HepG2 (cell line): ENCODE measurements at regions not wholly inside any gene's neighbourhood (a gene's known extent, or its start where the extent isn't known, plus 50 kb on each side); places are given as distances from the start of the nearest gene placed in this dataset.

Experiments
- ATAC-seq: fragments of 200-7000 bp; cut with Tn5 transposase; 3 replicates; pipeline ENCODE4 v1.9.1; 2020; ENCODE audit warnings: mild to moderate bottlenecking, moderate library complexity
- BruUV-seq: library from RNA; stranded (reverse); fragments of 400-500 nt; replicated peaks from 2 replicates; lab custom pipeline; 2021; lab: Mats Ljungman, UMichigan
- CTCF ChIA-PET: fragments of 300-600 bp; formaldehyde crosslinking; extraction: SDS; loops from one replicate; lab custom pipeline; 2021; ENCODE audit warnings: low total read pairs, inconsistent platforms, low intra/inter-chr PET ratio; lab: Yijun Ruan, JAX
- POLR2A ChIA-PET: fragments of 350-600 bp; sonication (Branson Sonifier 250); formaldehyde crosslinking; loops from one replicate; lab custom pipeline; 2020; ENCODE audit warnings: antibody characterized with exemption, inconsistent platforms; lab: Yijun Ruan, JAX
- DNase-seq: peaks from one replicate; pipeline ENCODE4 v3.0.0-alpha.2; 2015; ENCODE audit warnings: low spot score
- FAIRE-seq: peaks from 3 replicates; lab custom pipeline; 2011; peaks lifted over from hg19 to GRCh38; lab: Jason Lieb, UNC
- H2AFZ ChIP-seq: one replicate; pipeline ENCODE4 v1.6.1; 2011; ENCODE audit warnings: low read length, inconsistent platforms
- H3K27ac ChIP-seq: fragments of 300-600 bp; 3 replicates; pipeline ENCODE4 v1.8.0; 2011; ENCODE audit warnings: mixed run types, mild to moderate bottlenecking, mixed read lengths, low read length, inconsistent platforms; ENCODE audit not compliant: insufficient read depth; ENCODE audit errors: extremely low read length
- H3K27me3 ChIP-seq, 2 experiments: fragments of 200-600 bp in 1 of 2; 2 replicates in 1 of 2; 3 replicates in 1 of 2; pipeline versions ENCODE4 v1.6.0 to v1.8.0; 2011; ENCODE audit warnings: low read length in 2 of 2, mild to moderate bottlenecking in 2 of 2, moderate library complexity in 2 of 2, inconsistent platforms in 1 of 2; ENCODE audit not compliant: insufficient read depth in 2 of 2, control insufficient read depth in 1 of 2
- H3K36me3 ChIP-seq, 2 experiments: fragments of 200-600 bp in 1 of 2; replicated peaks in 1 of 2; 2 replicates in 1 of 2; 3 replicates in 1 of 2; pipeline versions ENCODE4 v1.5.1 to v1.8.0; 2011; ENCODE audit warnings: low read length in 2 of 2, inconsistent platforms in 1 of 2; ENCODE audit not compliant: insufficient read depth in 2 of 2, control insufficient read depth in 1 of 2
- H3K4me1 ChIP-seq: 2 replicates; pipeline ENCODE4 v1.5.1; 2012; ENCODE audit warnings: low read length, inconsistent platforms; ENCODE audit not compliant: insufficient read depth
- H3K4me2 ChIP-seq: 2 replicates; pipeline ENCODE4 v1.6.0; 2011; ENCODE audit warnings: low read depth, low read length, inconsistent platforms
- H3K4me3 ChIP-seq, 3 experiments: fragments of 200-600 bp in 1 of 3; sonication (generic), shearing (Covaris generic) in 1 of 3; replicated peaks in 1 of 3; 2 replicates each; pipeline ENCODE4 v1.5.1; 2011 to 2016; ENCODE audit warnings: low read length in 3 of 3, inconsistent platforms in 2 of 3, low read depth in 2 of 3, mild to moderate bottlenecking in 2 of 3, control low read depth in 1 of 3, mixed read lengths in 1 of 3; ENCODE audit not compliant: insufficient read depth in 1 of 3
- H3K79me2 ChIP-seq: one replicate; pipeline ENCODE4 v1.6.1; 2011; ENCODE audit warnings: low read length, inconsistent platforms; ENCODE audit not compliant: insufficient read depth
- H3K9ac ChIP-seq: 2 replicates; pipeline ENCODE4 v1.6.0; 2011; ENCODE audit warnings: mild to moderate bottlenecking, low read depth, low read length, inconsistent platforms; ENCODE audit not compliant: insufficient read depth
- H3K9me3 ChIP-seq: 2 replicates; pipeline ENCODE4 v1.5.1; 2012; ENCODE audit warnings: mild to moderate bottlenecking, low read length
- H4K20me1 ChIP-seq: 2 replicates; pipeline ENCODE4 v1.6.0; 2011; ENCODE audit warnings: inconsistent platforms, mild to moderate bottlenecking, low read length, moderate library complexity; ENCODE audit not compliant: insufficient read depth
- CENPT ChIP-seq: sonication (generic); formaldehyde crosslinking; IDR thresholded peaks from 2 replicates; pipeline ENCODE4 v1.8.0; 2022; ENCODE audit warnings: low read depth, mild to moderate bottlenecking, moderate library complexity, missing genetic modification reagents
- EHMT2 ChIP-seq: fragments of 200-600 bp; sonication (generic); IDR thresholded peaks from 2 replicates; pipeline ENCODE4 v1.7.0; 2017; ENCODE audit warnings: antibody characterized with exemption, low read depth, low read length, borderline replicate concordance
- FOXC1 ChIP-seq: sonication (generic); formaldehyde crosslinking; IDR thresholded peaks from 2 replicates; pipeline ENCODE4 v1.8.0; 2022; ENCODE audit warnings: mild to moderate bottlenecking, missing genetic modification reagents, borderline replicate concordance
- KAT2B ChIP-seq: fragments of 150-350 bp; IDR thresholded peaks from 2 replicates; pipeline ENCODE4 v1.6.1; 2014; ENCODE audit warnings: low read depth, low read length, borderline replicate concordance
- MATR3 ChIP-seq: sonication (generic); formaldehyde crosslinking; IDR thresholded peaks from 2 replicates; pipeline ENCODE4 v1.4.0; 2020; ENCODE audit warnings: missing genetic modification reagents
- RBM22 ChIP-seq: fragments of 200-400 bp; formaldehyde crosslinking; optimal IDR thresholded peaks from 2 replicates; pipeline ENCODE3; 2017; ENCODE audit warnings: mild to moderate bottlenecking, low read length, moderate library complexity
- RXRB ChIP-seq: IDR thresholded peaks from 2 replicates; pipeline ENCODE4 v1.6.1; 2016; ENCODE audit warnings: borderline replicate concordance, missing genetic modification reagents, missing compliant biosample characterization
- SP140L ChIP-seq: sonication (generic); formaldehyde crosslinking; IDR thresholded peaks from 2 replicates; pipeline ENCODE4 v1.4.0; 2020; ENCODE audit warnings: missing genetic modification reagents, borderline replicate concordance
- ZBTB39 ChIP-seq: sonication (generic); formaldehyde crosslinking; IDR thresholded peaks from 2 replicates; pipeline ENCODE4 v1.5.0; 2020; ENCODE audit warnings: missing genetic modification reagents
- ZBTB8A ChIP-seq: sonication (generic); formaldehyde crosslinking; IDR thresholded peaks from 2 replicates; pipeline ENCODE4 v1.4.0; 2020; ENCODE audit warnings: mild to moderate bottlenecking, low read depth, missing genetic modification reagents, borderline replicate concordance
- ZFY ChIP-seq: sonication (generic); formaldehyde crosslinking; IDR thresholded peaks from 2 replicates; pipeline ENCODE4 v1.4.0; 2020; ENCODE audit warnings: missing genetic modification reagents
- ZNF17 ChIP-seq: sonication (generic); formaldehyde crosslinking; IDR thresholded peaks from 2 replicates; pipeline ENCODE4 v1.5.0; 2020; ENCODE audit warnings: mild to moderate bottlenecking, missing genetic modification reagents
- ZNF30 ChIP-seq: sonication (generic); formaldehyde crosslinking; IDR thresholded peaks from 2 replicates; pipeline ENCODE4 v1.5.0; 2020; ENCODE audit warnings: mild to moderate bottlenecking, missing genetic modification reagents
- ZNF343 ChIP-seq: sonication (generic); formaldehyde crosslinking; IDR thresholded peaks from 2 replicates; pipeline ENCODE4 v1.4.0; 2020; ENCODE audit warnings: mild to moderate bottlenecking, missing genetic modification reagents
- ZNF605 ChIP-seq: sonication (generic); formaldehyde crosslinking; IDR thresholded peaks from 2 replicates; pipeline ENCODE4 v1.8.0; 2022; ENCODE audit warnings: mild to moderate bottlenecking, missing genetic modification reagents
- ZNF7 ChIP-seq: IDR thresholded peaks from 2 replicates; pipeline ENCODE4 v1.6.1; 2016; ENCODE audit warnings: missing biosample characterization, missing genetic modification reagents
- ZNF816 ChIP-seq: sonication (generic); formaldehyde crosslinking; IDR thresholded peaks from 2 replicates; pipeline ENCODE4 v1.8.0; 2022; ENCODE audit warnings: missing genetic modification reagents, mild to moderate bottlenecking, borderline replicate concordance
- ZNF879 ChIP-seq: sonication (generic); formaldehyde crosslinking; IDR thresholded peaks from 2 replicates; pipeline ENCODE4 v1.8.1; 2023; ENCODE audit warnings: missing genetic modification reagents
- ZSCAN31 ChIP-seq: sonication (generic); formaldehyde crosslinking; IDR thresholded peaks from 2 replicates; pipeline ENCODE4 v1.5.0; 2020; ENCODE audit warnings: low read depth, mild to moderate bottlenecking, missing genetic modification reagents
- WGBS: methylation state at CpG from one replicate; pipeline ENCODE4 v1.1.6; 2017; ENCODE audit warnings: low lambda C conversion rate; 5-methylcytosine and 5-hydroxymethylcytosine counted together
- in situ Hi-C: cut with HindIII; loops from 2 replicates; pipeline ENCODE4 v1.10.0; 2017; ENCODE audit warnings: low pct_unique_long_range_greater_than_20kb; ENCODE audit not compliant: extremely low pct_ligation_motif_present
- intact Hi-C: fragments of 100-400 bp; cut with micrococcal nuclease; formaldehyde crosslinking; loops from one replicate; pipeline ENCODE4 v1.10.0; 2022; ENCODE audit not compliant: unreplicated experiment

- no peaks in the 10 kb centered on the region for H3K36me3 ChIP-seq
- ChIA-PET CTCF (no interaction called here), POLR2A (no interaction called here)
- H3K27ac ChIP-seq = no peak overlapping the region
- H3K4me1 ChIP-seq = no peaks in the 10 kb centered on the region
- DNase-seq (no peak), ATAC-seq (no peak), FAIRE-seq (no peak)
- H3K4me2 ChIP-seq = no peak overlapping the region
- H3K27me3 ChIP-seq = 0 out of 5 replicates have a peak, but pooled peaks cover 0 to 8% of the 10 kb centered on the region in 2 experiments
- H4K20me1 ChIP-seq = no peaks in the 10 kb centered on the region
- WGBS = 0% methylated on average over 3 of the region's 4 CpGs
- H3K9me3 ChIP-seq = no peaks in the 10 kb centered on the region
- in situ Hi-C loops = no loop called here
- no peaks in the 10 kb centered on the region for H3K79me2 ChIP-seq
- no peak overlapping the region for H3K4me3 ChIP-seq
- no TSS peak for BruUV-seq
- intact Hi-C loops = no loop called here
- no peak overlapping the region for H3K9ac ChIP-seq
- H2AFZ ChIP-seq = no peak overlapping the region
- TF ChIP-seq ZNF343 (CRISPR knock-in tag) (no peak), CENPT (no peak), ZFY (CRISPR knock-in tag) (no peak), SP140L (CRISPR knock-in tag) (no peak), EHMT2 (no peak), KAT2B (no peak), ZNF816 (CRISPR knock-in tag) (no peak), RBM22 (no peak), ZBTB8A (CRISPR knock-in tag) (no peak), FOXC1 (CRISPR knock-in tag) (no peak), ZSCAN31 (no peak), ZNF17 (CRISPR knock-in tag) (no peak), MATR3 (CRISPR knock-in tag) (no peak), ZBTB39 (no peak), RXRB (CRISPR knock-in tag) (no peak), ZNF879 (CRISPR knock-in tag) (no peak), ZNF30 (CRISPR knock-in tag) (no peak), ZNF7 (CRISPR knock-in tag) (no peak), ZNF605 (CRISPR knock-in tag) (no peak)
These were observed 299.0 kb downstream of the COG6 start for GRCh38 chr13:39954476-39954875.
